Panc1 (cell line): ENCODE measurements at regions not wholly inside any gene's neighbourhood (a gene's known extent, or its start where the extent isn't known, plus 50 kb on each side); places are given as distances from the start of the nearest gene placed in this dataset.

Experiments used
- TF ChIP-seq, protein P1 (sequence below), 2 experiments: IDR thresholded peaks; 2 replicates each; pipeline ENCODE4 v1.6.1; 2011 to 2012; ENCODE audit warnings: low read depth in 2 of 2, control low read depth in 1 of 2, low read length in 1 of 2, mild to moderate bottlenecking in 1 of 2, moderate library complexity in 1 of 2; ENCODE audit not compliant: insufficient read depth in 1 of 2
- TF ChIP-seq, protein P2 (sequence below): fragments of 450-650 bp; IDR thresholded peaks from 2 replicates; pipeline ENCODE4 v1.5.1; 2017; ENCODE audit warnings: mild to moderate bottlenecking

DNA sequence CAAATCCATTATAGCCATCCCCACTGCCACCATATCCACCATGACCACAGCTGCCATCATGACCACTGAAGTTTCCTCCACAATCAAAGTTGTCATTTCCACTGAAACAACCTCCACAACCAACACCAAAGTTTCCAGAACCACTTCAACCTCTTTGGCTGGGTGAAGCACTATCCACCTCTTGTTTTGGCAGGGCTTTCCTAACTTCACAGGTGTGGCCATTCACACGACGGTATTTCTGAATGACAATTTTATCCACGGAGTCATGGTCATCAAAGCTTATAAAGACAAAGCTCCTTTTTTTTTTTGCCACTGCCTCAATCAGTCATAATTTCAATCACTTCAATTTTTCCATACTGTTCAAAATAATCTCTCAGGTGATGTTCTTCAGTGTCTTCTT, 89.8 kb upstream of the UGP2 start:
- TF ChIP-seq, protein P1, sequence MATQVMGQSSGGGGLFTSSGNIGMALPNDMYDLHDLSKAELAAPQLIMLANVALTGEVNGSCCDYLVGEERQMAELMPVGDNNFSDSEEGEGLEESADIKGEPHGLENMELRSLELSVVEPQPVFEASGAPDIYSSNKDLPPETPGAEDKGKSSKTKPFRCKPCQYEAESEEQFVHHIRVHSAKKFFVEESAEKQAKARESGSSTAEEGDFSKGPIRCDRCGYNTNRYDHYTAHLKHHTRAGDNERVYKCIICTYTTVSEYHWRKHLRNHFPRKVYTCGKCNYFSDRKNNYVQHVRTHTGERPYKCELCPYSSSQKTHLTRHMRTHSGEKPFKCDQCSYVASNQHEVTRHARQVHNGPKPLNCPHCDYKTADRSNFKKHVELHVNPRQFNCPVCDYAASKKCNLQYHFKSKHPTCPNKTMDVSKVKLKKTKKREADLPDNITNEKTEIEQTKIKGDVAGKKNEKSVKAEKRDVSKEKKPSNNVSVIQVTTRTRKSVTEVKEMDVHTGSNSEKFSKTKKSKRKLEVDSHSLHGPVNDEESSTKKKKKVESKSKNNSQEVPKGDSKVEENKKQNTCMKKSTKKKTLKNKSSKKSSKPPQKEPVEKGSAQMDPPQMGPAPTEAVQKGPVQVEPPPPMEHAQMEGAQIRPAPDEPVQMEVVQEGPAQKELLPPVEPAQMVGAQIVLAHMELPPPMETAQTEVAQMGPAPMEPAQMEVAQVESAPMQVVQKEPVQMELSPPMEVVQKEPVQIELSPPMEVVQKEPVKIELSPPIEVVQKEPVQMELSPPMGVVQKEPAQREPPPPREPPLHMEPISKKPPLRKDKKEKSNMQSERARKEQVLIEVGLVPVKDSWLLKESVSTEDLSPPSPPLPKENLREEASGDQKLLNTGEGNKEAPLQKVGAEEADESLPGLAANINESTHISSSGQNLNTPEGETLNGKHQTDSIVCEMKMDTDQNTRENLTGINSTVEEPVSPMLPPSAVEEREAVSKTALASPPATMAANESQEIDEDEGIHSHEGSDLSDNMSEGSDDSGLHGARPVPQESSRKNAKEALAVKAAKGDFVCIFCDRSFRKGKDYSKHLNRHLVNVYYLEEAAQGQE (IDR thresholded peaks at IDR 0.05; ENCODE audit: insufficient read depth in 1 of 2, low read depth in 2 of 2, low read length in 1 of 2), result no peak
- TF ChIP-seq, protein P2, sequence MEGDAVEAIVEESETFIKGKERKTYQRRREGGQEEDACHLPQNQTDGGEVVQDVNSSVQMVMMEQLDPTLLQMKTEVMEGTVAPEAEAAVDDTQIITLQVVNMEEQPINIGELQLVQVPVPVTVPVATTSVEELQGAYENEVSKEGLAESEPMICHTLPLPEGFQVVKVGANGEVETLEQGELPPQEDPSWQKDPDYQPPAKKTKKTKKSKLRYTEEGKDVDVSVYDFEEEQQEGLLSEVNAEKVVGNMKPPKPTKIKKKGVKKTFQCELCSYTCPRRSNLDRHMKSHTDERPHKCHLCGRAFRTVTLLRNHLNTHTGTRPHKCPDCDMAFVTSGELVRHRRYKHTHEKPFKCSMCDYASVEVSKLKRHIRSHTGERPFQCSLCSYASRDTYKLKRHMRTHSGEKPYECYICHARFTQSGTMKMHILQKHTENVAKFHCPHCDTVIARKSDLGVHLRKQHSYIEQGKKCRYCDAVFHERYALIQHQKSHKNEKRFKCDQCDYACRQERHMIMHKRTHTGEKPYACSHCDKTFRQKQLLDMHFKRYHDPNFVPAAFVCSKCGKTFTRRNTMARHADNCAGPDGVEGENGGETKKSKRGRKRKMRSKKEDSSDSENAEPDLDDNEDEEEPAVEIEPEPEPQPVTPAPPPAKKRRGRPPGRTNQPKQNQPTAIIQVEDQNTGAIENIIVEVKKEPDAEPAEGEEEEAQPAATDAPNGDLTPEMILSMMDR, result no peak
